H1 (cell line): ENCODE measurements at regions not wholly inside any gene's neighbourhood (a gene's known extent, or its start where the extent isn't known, plus 50 kb on each side); places are given as distances from the start of the nearest gene placed in this dataset.

ENCODE experiments used
- CTCF ChIA-PET: fragments of 300-600 bp; sonication (Branson Sonifier 250); formaldehyde crosslinking; loops from one replicate; lab custom pipeline; 2021; ENCODE audit not compliant: partially characterized antibody; lab: Charles Lee
- POLR2A ChIA-PET: fragments of 300-600 bp; sonication (Branson Sonifier 250); formaldehyde crosslinking; loops from one replicate; lab custom pipeline; 2021; ENCODE audit warnings: inconsistent platforms; ENCODE audit not compliant: partially characterized antibody; lab: Charles Lee
- DNase-seq, 2 experiments: peaks; one replicate each; pipeline versions ENCODE4 v3.0.0 to v3.0.0-alpha.2; 2010 to 2022; ENCODE audit warnings: low spot score in 2 of 2, low read depth in 1 of 2, mixed read lengths in 1 of 2
- FAIRE-seq: peaks from 2 replicates; lab custom pipeline; 2011; peaks lifted over from hg19 to GRCh38; lab: Jason Lieb, UNC
- H2AFZ ChIP-seq: 2 replicates; pipeline ENCODE4 v1.8.1; 2012; ENCODE audit warnings: low read length, inconsistent platforms
- H2AK5ac ChIP-seq: 2 replicates; pipeline ENCODE4 v1.6.1; 2013; ENCODE audit warnings: low read depth, low read length
- H2BK120ac ChIP-seq: replicated peaks from 2 replicates; pipeline ENCODE3; 2013; ENCODE audit warnings: low read depth, low read length, inconsistent platforms
- H2BK12ac ChIP-seq: 2 replicates; pipeline ENCODE4 v1.6.1; 2013; ENCODE audit warnings: low read depth, low read length
- H2BK15ac ChIP-seq: 2 replicates; pipeline ENCODE4 v1.6.1; 2013; ENCODE audit warnings: low read length
- H2BK20ac ChIP-seq: 2 replicates; pipeline ENCODE4 v1.6.1; 2013; ENCODE audit warnings: low read length
- H2BK5ac ChIP-seq: 2 replicates; pipeline ENCODE4 v1.6.1; 2013; ENCODE audit warnings: low read depth, low read length
- H3K14ac ChIP-seq: 2 replicates; pipeline ENCODE4 v1.6.1; 2013; ENCODE audit warnings: inconsistent platforms; ENCODE audit not compliant: insufficient read length
- H3K18ac ChIP-seq: 2 replicates; pipeline ENCODE4 v1.6.1; 2013; ENCODE audit warnings: low read length; ENCODE audit errors: extremely low read depth
- H3K23ac ChIP-seq: 2 replicates; pipeline ENCODE4 v1.6.1; 2013; ENCODE audit warnings: inconsistent platforms; ENCODE audit not compliant: insufficient read length
- H3K23me2 ChIP-seq: 2 replicates; pipeline ENCODE4 v1.6.1; 2013; ENCODE audit warnings: low read depth, low read length
- H3K27ac ChIP-seq: 2 replicates; pipeline ENCODE4 v1.6.1; 2011; ENCODE audit warnings: low read depth, low read length, inconsistent platforms
- H3K27me3 ChIP-seq, 4 experiments: replicated peaks in 1 of 4; 1 replicate in 1 of 4; 2 replicates in 3 of 4; pipeline versions ENCODE4 v1.6.1 to v1.8.1; 2011 to 2013; ENCODE audit warnings: low read length in 3 of 4, mild to moderate bottlenecking in 3 of 4, inconsistent platforms in 2 of 4, mixed read lengths in 2 of 4, moderate library complexity in 1 of 4; ENCODE audit not compliant: control insufficient read depth in 3 of 4, insufficient read depth in 3 of 4; ENCODE audit errors: extremely low read depth in 1 of 4
- H3K36me3 ChIP-seq, 4 experiments: 2 replicates each; pipeline versions ENCODE4 v1.6.1 to v1.8.1; 2011 to 2013; ENCODE audit warnings: mild to moderate bottlenecking in 4 of 4, low read length in 3 of 4, moderate library complexity in 2 of 4, control low read depth in 1 of 4, inconsistent platforms in 1 of 4; ENCODE audit not compliant: insufficient read depth in 4 of 4, control insufficient read depth in 2 of 4
- H3K4ac ChIP-seq: replicated peaks from 2 replicates; pipeline ENCODE3; 2013; ENCODE audit warnings: low read length, low read depth, mixed read lengths, inconsistent platforms; ENCODE audit not compliant: insufficient read length
- H3K4me1 ChIP-seq, 4 experiments: replicated peaks in 1 of 4; 1 replicate in 1 of 4; 2 replicates in 3 of 4; pipeline versions ENCODE4 v1.6.1 to v1.8.1; 2011 to 2013; ENCODE audit warnings: low read length in 3 of 4, inconsistent platforms in 2 of 4, mixed read lengths in 1 of 4; ENCODE audit not compliant: insufficient read depth in 4 of 4, control insufficient read depth in 3 of 4
- H3K4me2 ChIP-seq, 2 experiments: 2 replicates each; pipeline versions ENCODE4 v1.6.1 to v1.8.1; 2011 to 2013; ENCODE audit warnings: low read depth in 2 of 2, low read length in 2 of 2, control low read depth in 1 of 2, inconsistent platforms in 1 of 2, mild to moderate bottlenecking in 1 of 2; ENCODE audit not compliant: insufficient read depth in 1 of 2
- H3K4me3 ChIP-seq, 4 experiments: fragments of 200-600, 300-600 bp in 1 of 4; sonication (generic), shearing (Covaris generic), sonication (Bioruptor Twin) in 1 of 4; 2 replicates each; pipeline versions ENCODE4 v1.5.1 to v1.8.1; 2011 to 2016; ENCODE audit warnings: low read length in 4 of 4, low read depth in 3 of 4, control low read depth in 2 of 4, inconsistent platforms in 2 of 4, mild to moderate bottlenecking in 2 of 4, mixed read lengths in 1 of 4, moderate library complexity in 1 of 4; ENCODE audit not compliant: insufficient read depth in 2 of 4; ENCODE audit errors: extremely low read depth in 1 of 4
- H3K56ac ChIP-seq: replicated peaks from 2 replicates; pipeline ENCODE3; 2013; ENCODE audit warnings: low read depth, mild to moderate bottlenecking, mixed read lengths, low read length, inconsistent platforms; ENCODE audit not compliant: insufficient read length
- H3K79me1 ChIP-seq: 2 replicates; pipeline ENCODE4 v1.6.1; 2013; ENCODE audit warnings: low read depth, low read length, control low read depth
- H3K79me2 ChIP-seq, 2 experiments: 2 replicates each; pipeline versions ENCODE4 v1.6.1 to v1.8.1; 2012 to 2013; ENCODE audit warnings: low read length in 2 of 2, mild to moderate bottlenecking in 2 of 2, inconsistent platforms in 1 of 2; ENCODE audit not compliant: insufficient read depth in 2 of 2, control insufficient read depth in 1 of 2
- H3K9ac ChIP-seq, 4 experiments: replicated peaks in 1 of 4; 1 replicate in 1 of 4; 2 replicates in 3 of 4; pipeline versions ENCODE4 v1.6.1 to v1.8.1; 2011 to 2013; ENCODE audit warnings: low read depth in 3 of 4, low read length in 3 of 4, control low read depth in 2 of 4, mild to moderate bottlenecking in 2 of 4, moderate library complexity in 2 of 4, inconsistent platforms in 1 of 4; ENCODE audit errors: extremely low read depth in 1 of 4
- H3K9me3 ChIP-seq, 2 experiments: 2 replicates each; pipeline versions ENCODE4 v1.6.1 to v1.8.1; 2012 to 2013; ENCODE audit warnings: mild to moderate bottlenecking in 2 of 2, moderate library complexity in 2 of 2, control low read depth in 1 of 2, inconsistent platforms in 1 of 2, low read depth in 1 of 2, low read length in 1 of 2, mixed read lengths in 1 of 2; ENCODE audit not compliant: insufficient read depth in 2 of 2
- H4K20me1 ChIP-seq, 2 experiments: replicated peaks in 1 of 2; 2 replicates each; pipeline versions ENCODE3 to v1.8.1; 2011 to 2013; ENCODE audit warnings: inconsistent platforms in 2 of 2, low read length in 2 of 2, mild to moderate bottlenecking in 1 of 2; ENCODE audit not compliant: insufficient read depth in 2 of 2, control insufficient read depth in 1 of 2
- H4K5ac ChIP-seq: 2 replicates; pipeline ENCODE4 v1.6.1; 2013; ENCODE audit warnings: low read length, low read depth, mixed read lengths, inconsistent platforms; ENCODE audit not compliant: insufficient read length
- H4K8ac ChIP-seq: 2 replicates; pipeline ENCODE4 v1.8.0; 2013; ENCODE audit warnings: mild to moderate bottlenecking, moderate library complexity, low read length, inconsistent platforms; ENCODE audit not compliant: insufficient read depth; ENCODE audit errors: extremely low read depth
- H4K91ac ChIP-seq: replicated peaks from 2 replicates; pipeline ENCODE3; 2013; ENCODE audit warnings: low read length, mixed read lengths, inconsistent platforms; ENCODE audit not compliant: insufficient read length
- CBX8 ChIP-seq: fragments of 300-800, 300-1000 bp; sonication (generic); IDR thresholded peaks from 2 replicates; pipeline ENCODE4 v1.7.1; 2016; ENCODE audit warnings: low read depth, low read length, borderline replicate concordance
- EZH2 ChIP-seq: fragments of 200-600 bp; sonication (generic); IDR thresholded peaks from 2 replicates; pipeline ENCODE4 v1.7.1; 2012; ENCODE audit warnings: low read depth, mild to moderate bottlenecking, moderate library complexity, low read length, inconsistent platforms; ENCODE audit not compliant: severe bottlenecking
- SIN3A ChIP-seq, 2 experiments: IDR thresholded peaks in 1 of 2; conservative IDR thresholded peaks in 1 of 2; 2 replicates each; pipeline ENCODE4 v1.6.1; 2011 to 2012; ENCODE audit warnings: low read length in 2 of 2, improper control_type of control experiment in 1 of 2, low read depth in 1 of 2, mild to moderate bottlenecking in 1 of 2
- TCF12 ChIP-seq: IDR thresholded peaks from 2 replicates; pipeline ENCODE4 v1.6.1; 2011; ENCODE audit warnings: low read depth, mild to moderate bottlenecking, low read length
- WGBS, 2 experiments: shearing (Covaris generic) in 1 of 2; methylation state at CpG; one replicate each; pipeline versions ENCODE4 v1.1.6 to v1.1.7; 2013 to 2015; ENCODE audit warnings: low lambda C conversion rate in 2 of 2, mixed read lengths in 2 of 2, inconsistent platforms in 1 of 2, low coverage in 1 of 2, missing lambda C conversion rate in 1 of 2; ENCODE audit not compliant: insufficient replicate concordance in 2 of 2, insufficient coverage in 1 of 2, insufficient read length in 1 of 2; ENCODE audit errors: extremely low coverage in 1 of 2, missing lambda C conversion rate in 1 of 2; 5-methylcytosine and 5-hydroxymethylcytosine counted together

- POLR2A ChIA-PET, result no interaction called here
- Histone ChIP-seq H3K23me2 (no peaks in the 10 kb centered on the region), H2BK15ac (no peak overlapping the region), H3K79me2 (no peaks in the 10 kb centered on the region), H3K27ac (no peak overlapping the region), H3K9me3 (no peaks in the 10 kb centered on the region), H2BK5ac (no peak overlapping the region), H3K4me3 (no peak overlapping the region), H4K20me1 (no peaks in the 10 kb centered on the region), H4K8ac (no peak overlapping the region), H4K91ac (no peak overlapping the region), H3K56ac (no peak overlapping the region), H2AFZ (no peak overlapping the region), H3K27me3 (no peaks in the 10 kb centered on the region), H2AK5ac (no peak overlapping the region), H2BK120ac (no peak overlapping the region), H3K4ac (no peak overlapping the region), H3K9ac (no peak overlapping the region), H3K14ac (no peak overlapping the region), H3K4me2 (no peak overlapping the region), H2BK12ac (no peak overlapping the region), H3K18ac (no peak overlapping the region), H3K4me1 (no peaks in the 10 kb centered on the region), H4K5ac (no peak overlapping the region), H3K36me3 (no peaks in the 10 kb centered on the region), H2BK20ac (no peak overlapping the region), H3K23ac (no peak overlapping the region)
- DNase-seq, result no peak
- 84% methylated on average over 17 of the region's 17 CpGs; no CpG with 5 or more reads in 1 of the 2 experiments for WGBS, 2 experiments
- peak; percentile 68 for FAIRE-seq
- CTCF ChIA-PET, result interaction anchor here (0.6 to 0.9 kb wide), 4 partner anchors 12 to 693 kb away, joined by 3 to 5 read pairs (median 3); no protein-coding TSS in a partner anchor
- TF ChIP-seq TCF12, result no peak
- TF ChIP-seq CBX8, result no peak
- no peak for TF ChIP-seq SIN3A (conservative IDR thresholded peaks at IDR 0.05 in 1 of 2, IDR thresholded peaks at IDR 0.05 in 1 of 2; ENCODE audit: low read depth in 1 of 2, low read length in 2 of 2)
- no peak for TF ChIP-seq EZH2
- TF ChIP-seq, all 59 proteins: peak for 0
- no peaks in the 10 kb centered on the region for H3K79me1 ChIP-seq
Measured at GRCh38 chr10:3906511-3907111, 121.6 kb upstream of the KLF6 start.
